ENCODE measurements at regions not wholly inside any gene's neighbourhood (a gene's known extent, or its start where the extent isn't known, plus 50 kb on each side); places are given as distances from the start of the nearest gene placed in this dataset.
A peak's percentile ranks its signal among the peaks of the same experiment; 100 is the strongest.

DNA sequence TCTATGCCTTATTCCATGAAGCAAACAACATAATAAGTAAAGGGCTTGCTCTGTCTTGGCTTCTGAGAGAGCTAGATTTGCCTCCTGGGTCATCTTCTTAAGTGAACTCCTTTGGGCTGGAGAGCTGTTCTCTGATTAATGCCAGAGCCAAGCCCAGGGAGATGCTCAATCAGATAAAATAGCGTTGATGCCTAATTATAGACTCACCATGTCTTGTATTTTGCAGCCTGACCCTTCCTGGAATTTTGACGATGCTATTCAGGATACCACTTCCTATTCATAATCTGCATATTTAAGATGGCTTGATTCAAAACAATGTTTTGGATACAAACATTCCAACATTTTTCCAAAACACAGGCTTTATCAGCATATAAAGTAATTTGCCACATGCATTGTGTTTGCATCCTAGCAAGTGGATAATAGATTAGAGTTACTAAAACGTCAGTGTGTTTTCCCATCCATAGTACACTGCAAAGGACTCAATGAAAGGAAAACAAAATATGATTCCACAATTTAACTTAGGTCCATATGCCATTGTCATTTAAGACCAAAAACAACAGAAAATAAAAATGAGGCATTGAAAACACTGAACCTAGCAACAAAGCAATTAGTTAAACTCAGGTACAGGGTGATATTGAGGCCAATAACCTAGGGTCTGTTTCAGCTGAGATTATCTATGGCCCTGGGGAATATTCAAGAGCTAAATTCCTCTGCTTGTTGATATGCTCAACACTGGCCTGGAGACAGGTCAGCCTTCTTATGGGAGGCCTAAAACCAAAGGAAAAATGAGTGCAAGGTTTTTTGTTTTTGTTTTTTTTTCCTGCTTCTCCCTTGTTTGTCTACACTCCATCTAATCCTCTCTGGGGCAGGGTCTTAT lies 184.2 kb upstream of the FOXN3 start:
- no peak for DNase-seq

GRCh38 chr14:89600029-89600428 lies 183.0 kb upstream of the FOXN3 start:
- no peak for DNase-seq

DNA sequence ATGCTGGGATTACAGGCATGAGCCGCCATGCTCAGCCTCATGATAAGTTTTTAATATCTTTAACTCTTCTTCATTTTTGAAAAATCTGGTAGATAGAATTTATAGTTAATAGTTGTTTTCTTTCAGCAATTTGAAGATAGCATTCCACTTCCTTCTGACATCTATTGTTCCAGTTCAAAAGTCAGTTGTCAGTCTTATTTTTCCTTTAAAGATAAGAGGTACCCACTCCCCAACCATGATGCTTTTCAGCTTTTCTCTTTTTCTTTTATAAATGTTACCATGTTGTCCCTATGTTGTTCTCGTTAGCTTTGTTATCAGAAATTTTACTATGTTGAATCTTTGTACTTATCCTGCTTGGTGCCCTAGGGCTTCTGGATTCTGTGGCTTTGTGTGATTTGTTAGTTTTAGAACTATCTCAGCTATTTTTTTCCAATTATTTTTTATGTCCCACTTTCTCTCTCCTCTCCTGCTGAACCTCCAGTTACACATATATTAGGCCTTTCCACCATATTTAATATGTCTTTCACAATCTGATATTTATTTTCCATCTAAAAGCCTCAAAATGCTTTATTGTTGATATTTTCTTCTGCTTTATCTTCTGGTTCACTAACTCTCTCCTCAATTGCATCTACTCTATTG lies 181.6 kb upstream of the FOXN3 start:
- DNase-seq = no peak

DNA sequence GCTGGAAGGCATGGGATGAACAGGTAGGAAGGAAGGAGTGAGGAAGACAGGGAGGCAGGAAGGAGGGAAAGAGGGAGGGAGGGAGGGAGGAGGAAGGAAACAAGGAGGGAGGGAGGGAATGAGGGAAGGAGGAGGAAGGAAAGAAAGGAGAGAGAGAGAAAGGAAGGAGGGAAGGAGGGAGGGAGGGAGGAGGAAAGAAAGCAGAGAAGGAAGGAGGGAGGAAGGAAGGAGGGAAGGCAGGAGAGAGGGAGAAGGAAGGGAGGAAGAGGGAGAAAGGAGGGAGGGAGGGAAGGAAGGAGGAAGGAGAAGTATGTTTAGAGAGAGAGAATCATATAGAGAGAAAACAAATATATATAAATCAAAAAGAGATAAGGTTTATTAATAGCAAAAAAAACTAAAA lies 175.9 kb upstream of the FOXN3 start:
- DNase-seq = no peak

- DNase-seq = no peak
Measured at GRCh38 chr14:89589400-89590118, 172.5 kb upstream of the FOXN3 start.

DNA sequence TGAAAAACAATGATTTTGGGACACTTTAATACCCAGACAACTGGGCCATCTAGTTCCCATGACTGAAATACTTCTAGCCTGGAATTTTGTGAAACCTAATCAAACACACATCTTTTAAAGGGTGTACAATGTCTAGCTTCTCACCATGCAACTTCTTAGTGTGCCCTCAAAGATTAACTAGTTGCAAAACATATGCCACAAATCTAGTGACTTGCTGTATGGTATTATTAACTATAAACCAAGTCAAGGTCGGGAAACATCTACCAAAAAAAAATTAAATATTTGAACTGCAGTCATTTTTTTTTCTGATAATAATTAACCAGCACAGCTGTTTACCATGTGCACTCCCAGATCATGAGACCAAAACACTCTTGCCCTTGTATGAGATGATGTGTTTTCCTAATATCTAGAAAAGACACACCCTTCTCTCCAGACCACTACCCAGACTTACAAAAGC lies 171.8 kb upstream of the FOXN3 start:
- DNase-seq = no peak

- DNase-seq = no peak
Measured at GRCh38 chr14:89588016-89588415, 171.0 kb upstream of the FOXN3 start.

DNA sequence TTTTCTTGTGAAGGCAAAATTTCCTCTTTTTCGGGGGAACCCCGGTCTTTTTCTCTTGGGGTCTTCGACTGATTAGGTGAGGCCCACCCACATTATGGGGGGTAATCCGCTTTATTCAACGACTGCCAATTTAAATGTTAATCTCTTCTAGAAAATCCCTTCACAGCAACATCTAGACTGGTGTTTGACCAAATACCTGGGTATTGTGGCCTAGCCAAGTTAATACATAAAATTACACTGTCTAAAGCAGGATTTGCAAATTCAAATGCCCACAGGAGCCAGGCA lies 170.0 kb upstream of the FOXN3 start:
- no peak for DNase-seq

- DNase-seq = no peak
Measured at GRCh38 chr14:89586258-89587135, 169.5 kb upstream of the FOXN3 start.

DNA sequence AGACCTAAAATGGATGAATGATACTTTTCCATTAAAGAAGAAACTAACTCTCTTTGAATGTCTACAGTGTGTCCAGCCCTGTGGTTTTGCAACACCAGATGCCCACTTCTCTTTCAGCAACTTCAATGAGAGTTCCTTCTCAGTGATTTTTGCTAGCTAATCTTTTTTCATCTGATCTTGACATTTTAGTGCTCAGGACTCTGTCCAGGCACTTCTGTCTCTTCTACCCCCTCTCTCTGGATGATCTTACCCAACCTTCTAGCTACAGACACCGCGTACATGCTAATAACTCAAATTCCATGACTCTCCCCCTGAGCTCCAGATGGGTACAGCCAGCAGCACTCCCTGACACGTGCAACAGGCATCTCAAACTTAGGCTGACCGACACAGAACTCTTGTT lies 161.1 kb upstream of the FOXN3 start:
- DNase-seq = no peak

GRCh38 chr14:89576960-89577359 lies 159.9 kb upstream of the FOXN3 start:
- DNase-seq = no peak

DNA sequence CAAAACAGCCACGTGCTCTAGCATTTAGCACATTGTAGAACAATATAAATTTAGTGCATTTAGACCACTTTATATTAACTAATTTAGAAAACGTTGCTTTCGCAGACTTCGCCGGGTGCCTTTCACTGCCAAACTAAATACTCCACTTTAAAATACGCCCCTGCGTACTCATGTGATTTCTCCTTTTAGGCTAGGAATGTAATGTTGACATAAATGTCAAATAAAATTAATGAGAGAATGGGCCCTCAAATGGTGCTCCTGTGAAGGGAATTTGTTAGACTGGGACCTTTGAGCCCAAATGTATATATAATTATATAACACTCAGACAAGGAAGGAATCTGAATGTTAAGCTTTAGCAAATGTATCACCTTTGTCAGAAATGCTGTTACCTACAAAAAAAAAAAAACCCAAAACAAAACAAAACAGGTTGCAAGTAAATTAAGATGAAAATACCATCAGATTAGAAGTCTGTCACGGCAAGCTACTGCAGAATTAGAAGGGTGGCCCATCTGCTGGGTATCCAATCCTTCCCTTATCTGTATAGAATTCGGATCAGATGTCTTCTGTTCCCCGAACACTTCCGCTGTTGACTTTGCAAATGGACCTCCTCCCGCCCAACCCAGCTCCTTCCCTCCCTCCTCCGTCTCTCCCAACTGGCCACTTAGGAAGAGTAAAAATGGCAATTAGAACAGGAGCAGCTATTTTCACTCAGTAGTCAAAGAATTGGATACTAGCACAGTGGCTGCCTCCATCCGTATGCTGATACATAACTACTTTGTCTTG lies 159.3 kb upstream of the FOXN3 start:
- no peak for DNase-seq

- no peak for DNase-seq
Measured at GRCh38 chr14:89575386-89576061, 158.5 kb upstream of the FOXN3 start.

DNA sequence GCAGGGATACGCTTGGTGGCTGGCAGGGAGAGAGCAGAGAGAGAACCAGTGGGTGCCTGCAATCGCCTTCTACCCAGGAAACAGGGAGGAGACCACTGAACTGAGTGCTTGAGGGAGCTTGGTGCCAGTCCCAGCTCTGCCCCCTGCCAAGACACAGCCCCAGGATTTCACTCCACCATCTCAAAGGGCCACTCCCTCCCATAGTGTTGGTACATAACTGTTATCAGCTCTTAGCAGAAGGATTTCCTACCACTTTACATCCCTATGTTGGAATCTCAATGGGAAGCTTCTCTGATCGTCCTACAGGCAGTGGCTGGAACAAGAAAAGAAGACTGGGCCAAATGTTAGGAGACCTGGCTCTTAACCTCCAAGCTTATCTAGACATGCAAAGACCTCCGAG lies 157.4 kb upstream of the FOXN3 start:
- DNase-seq = no peak

DNA sequence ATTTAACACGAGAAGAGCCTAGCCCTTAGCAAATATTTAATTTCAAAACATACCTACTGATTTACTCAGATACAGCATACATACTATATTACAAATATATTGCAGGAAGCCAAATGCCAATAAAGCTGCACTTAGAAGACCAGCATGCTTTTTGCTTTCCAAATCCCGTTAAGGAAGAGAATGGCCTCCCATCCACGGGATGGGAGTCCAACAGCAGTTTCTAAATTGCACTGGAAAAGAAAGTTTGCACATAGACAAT lies 156.3 kb upstream of the FOXN3 start:
- DNase-seq = no peak

- DNase-seq = no peak
Measured at GRCh38 chr14:89572596-89573398, 155.8 kb upstream of the FOXN3 start.

GRCh38 chr14:89571491-89571890 lies 154.5 kb upstream of the FOXN3 start:
- no peak for DNase-seq

DNA sequence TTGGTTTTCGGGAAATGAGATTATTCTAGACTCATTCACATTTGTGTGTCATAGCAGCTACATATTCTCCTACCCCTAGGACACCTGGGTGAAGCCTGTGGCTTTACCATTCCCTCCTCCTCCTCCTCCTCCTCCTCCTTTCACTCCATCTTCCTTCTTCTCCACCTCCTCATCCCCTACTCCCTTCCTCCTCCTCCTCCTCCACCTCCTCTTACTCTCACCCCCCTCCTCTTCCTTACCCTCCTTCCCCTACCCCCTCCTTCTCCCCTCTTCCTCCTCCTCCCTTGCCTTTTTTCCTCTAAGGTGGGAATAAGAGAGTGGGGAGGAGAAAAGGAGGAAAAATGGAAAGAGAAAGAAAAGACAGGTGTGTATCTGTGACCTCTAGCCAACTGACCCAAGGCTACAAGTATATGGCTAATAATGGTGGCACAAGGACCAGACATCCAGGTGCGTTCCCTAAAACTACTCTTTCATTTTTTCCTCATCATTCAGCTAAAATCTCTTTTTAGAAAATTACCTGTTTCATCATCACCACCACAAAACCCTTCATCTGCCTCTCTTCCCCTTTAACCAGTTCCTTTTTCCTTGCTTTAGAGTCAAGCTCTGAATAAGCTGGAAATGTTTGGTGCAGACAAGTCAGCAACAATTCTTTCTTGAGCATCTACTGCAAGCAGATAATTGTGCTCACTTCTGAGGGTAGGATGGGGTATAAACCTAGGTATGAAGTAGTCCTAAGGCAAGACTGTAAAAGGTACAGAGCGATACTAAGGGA lies 149.8 kb upstream of the FOXN3 start:
- no peak for DNase-seq

- no peak for DNase-seq
Measured at GRCh38 chr14:89566180-89566579, 149.1 kb upstream of the FOXN3 start.

GRCh38 chr14:89565607-89566006 lies 148.6 kb upstream of the FOXN3 start:
- DNase-seq = peak; percentile 16

All from NCI-H446 treated with DMSO at 0.1 percent for 48 hours (cell line).